Tibial nerve (tissue), 4 donors: ENCODE measurements at regions not wholly inside any gene's neighbourhood (a gene's known extent, or its start where the extent isn't known, plus 50 kb on each side); places are given as distances from the start of the nearest gene placed in this dataset.
"Not testable (repeated sequence)": the region's sequence is repeated elsewhere in the genome, so short reads cannot be mapped to it uniquely, and the experiment has no call there.

Experiments
- DNase-seq, 2 donors: peaks; one replicate each; pipeline ENCODE4 v3.0.0-alpha.2; 2019; ENCODE audit warnings: low spot score in 2 of 2
- H3K27ac ChIP-seq, 4 donors: fragments of 200-600 bp; sonication (generic) in 3 of 4; one replicate each; pipeline ENCODE4 v1.5.1; 2017 to 2019; ENCODE audit warnings: mild to moderate bottlenecking in 1 of 4
- H3K27me3 ChIP-seq, 2 donors: fragments of 200-600 bp; sonication (generic) in 1 of 2; one replicate each; pipeline versions ENCODE4 v1.5.1 to v1.6.0; 2017 to 2019
- H3K36me3 ChIP-seq, 3 donors: fragments of 200-600 bp; sonication (generic); one replicate each; pipeline ENCODE4 v1.5.1; 2018 to 2019
- H3K4me1 ChIP-seq, 4 donors: fragments of 200-600 bp; sonication (generic) in 3 of 4; one replicate each; pipeline ENCODE4 v1.5.1; 2017 to 2019
- H3K4me3 ChIP-seq, 4 donors: fragments of 200-600 bp; sonication (generic) in 3 of 4; one replicate each; pipeline ENCODE4 v1.5.1; 2017 to 2019; ENCODE audit warnings: mild to moderate bottlenecking in 1 of 4, moderate library complexity in 1 of 4
- H3K9me3 ChIP-seq, 4 donors: fragments of 200-600 bp; sonication (generic) in 3 of 4; one replicate each; pipeline ENCODE4 v1.5.1; 2017 to 2019
- CTCF ChIP-seq, 5 experiments: fragments of 200-600 bp in 3 of 5; fragments of 450-650 bp in 2 of 5; sonication (generic) in 3 of 5; IDR thresholded peaks; one replicate each; pipeline ENCODE4 v1.5.1; 2016 to 2019; ENCODE audit warnings: antibody characterized with exemption in 5 of 5, mild to moderate bottlenecking in 3 of 5, moderate library complexity in 2 of 5
- EP300 ChIP-seq, 2 donors: sonication (generic); formaldehyde crosslinking; IDR thresholded peaks; one replicate each; pipeline ENCODE4 v1.6.1; 2017; ENCODE audit warnings: antibody characterized with exemption in 2 of 2, mild to moderate bottlenecking in 1 of 2
- POLR2A ChIP-seq, 2 donors: fragments of 450-650 bp; IDR thresholded peaks; one replicate each; pipeline ENCODE4 v1.6.1; 2017; ENCODE audit warnings: antibody characterized with exemption in 2 of 2, mild to moderate bottlenecking in 2 of 2, moderate library complexity in 2 of 2
- WGBS, 2 donors: methylation state at CpG; one replicate each; pipeline ENCODE4 v1.1.5; 2018; 5-methylcytosine and 5-hydroxymethylcytosine counted together

- 60 to 77% methylated on average over 10 of the region's 10 CpGs for WGBS, 2 donors
- TF ChIP-seq POLR2A (IDR thresholded peaks at IDR 0.05) (no peak), CTCF (IDR thresholded peaks at IDR 0.05) (no peak), EP300 (IDR thresholded peaks at IDR 0.05) (no peak)
- Histone ChIP-seq H3K27ac (no peak overlapping the region), H3K27me3 (peaks cover 0 to 41% of the 10 kb centered on the region in 2 donors), H3K9me3 (peaks cover 0 to 7% (median 0%) of the 10 kb centered on the region in 4 donors), H3K4me1 (no peaks in the 10 kb centered on the region), H3K4me3 (no peak overlapping the region), H3K36me3 (no peaks in the 10 kb centered on the region)
- no peak for DNase-seq
Observed at GRCh38 chr1:21385022-21385421, 54.9 kb upstream of the NBPF3 start.

- no peak overlapping the region for H3K27ac ChIP-seq
- no peaks in the 10 kb centered on the region for H3K4me1 ChIP-seq
- peaks cover 0 to 10% (median 0%) of the 10 kb centered on the region in 4 donors for H3K9me3 ChIP-seq
- no peak for DNase-seq
- H3K36me3 ChIP-seq: no peaks in the 10 kb centered on the region
- WGBS, 2 donors: 39 to 40% methylated on average over 6 of the region's 6 CpGs
- H3K4me3 ChIP-seq: no peak overlapping the region
- peaks cover 0 to 41% of the 10 kb centered on the region in 2 donors for H3K27me3 ChIP-seq
- TF ChIP-seq EP300 (IDR thresholded peaks at IDR 0.05) (no peak), POLR2A (IDR thresholded peaks at IDR 0.05) (no peak), CTCF (IDR thresholded peaks at IDR 0.05) (no peak)
Observed at GRCh38 chr1:21384620-21385019, 55.3 kb upstream of the NBPF3 start.

- Histone ChIP-seq H3K9me3 (peaks cover 0 to 14% (median 0%) of the 10 kb centered on the region in 4 donors), H3K4me1 (no peaks in the 10 kb centered on the region), H3K4me3 (no peak overlapping the region), H3K36me3 (no peaks in the 10 kb centered on the region), H3K27me3 (peaks cover 0 to 41% of the 10 kb centered on the region in 2 donors), H3K27ac (no peak overlapping the region)
- 62 to 70% methylated on average over 5 of the region's 5 CpGs for WGBS, 2 donors
- TF ChIP-seq EP300 (IDR thresholded peaks at IDR 0.05): no peak
- no peak for TF ChIP-seq CTCF (IDR thresholded peaks at IDR 0.05)
- no peak for TF ChIP-seq POLR2A (IDR thresholded peaks at IDR 0.05)
- no peak for DNase-seq
Observed at GRCh38 chr1:21383785-21384401, 56.0 kb upstream of the NBPF3 start.

- 75 to 80% methylated on average over 3 of the region's 3 CpGs for WGBS, 2 donors
- TF ChIP-seq EP300 (IDR thresholded peaks at IDR 0.05) (no peak), POLR2A (IDR thresholded peaks at IDR 0.05) (no peak), CTCF (IDR thresholded peaks at IDR 0.05) (no peak)
- no peaks in the 10 kb centered on the region for H3K4me1 ChIP-seq
- H3K9me3 ChIP-seq: peaks cover 0 to 20% (median 0%) of the 10 kb centered on the region in 4 donors
- H3K36me3 ChIP-seq: no peaks in the 10 kb centered on the region
- peaks cover 0 to 37% of the 10 kb centered on the region in 2 donors for H3K27me3 ChIP-seq
- DNase-seq: no peak
- H3K27ac ChIP-seq: no peak overlapping the region
- H3K4me3 ChIP-seq: no peak overlapping the region
Observed at GRCh38 chr1:21381354-21381753, 58.6 kb upstream of the NBPF3 start.

- Histone ChIP-seq H3K9me3 (peaks cover 0 to 20% (median 0%) of the 10 kb centered on the region in 4 donors), H3K27me3 (peaks cover 0 to 29% of the 10 kb centered on the region in 2 donors)
- not testable (repeated sequence) for DNase-seq, H3K4me3 ChIP-seq, H3K4me1 ChIP-seq, H3K36me3 ChIP-seq, H3K27ac ChIP-seq
- WGBS, 2 donors: 88 to 91% methylated on average over 7 of the region's 7 CpGs
Observed at GRCh38 chr1:21380147-21380546, 59.8 kb upstream of the NBPF3 start.
